ENCODE measurements at regions not wholly inside any gene's neighbourhood (a gene's known extent, or its start where the extent isn't known, plus 50 kb on each side); places are given as distances from the start of the nearest gene placed in this dataset.

GRCh38 chr6:134712311-134712710 lies 237.6 kb downstream of the ALDH8A1 start:
- DNase-seq = no peak
- H3K36me3 ChIP-seq (ENCODE audit: low read depth, missing control alignments) = no peaks in the 10 kb centered on the region
- H3K4me3 ChIP-seq = no peak overlapping the region
- no peaks in the 10 kb centered on the region for H3K9me3 ChIP-seq
- TF ChIP-seq POLR2A (IDR thresholded peaks at IDR 0.05) (no peak), CTCF (IDR thresholded peaks at IDR 0.05) (no peak)
- no peaks in the 10 kb centered on the region for H3K4me1 ChIP-seq
- intact Hi-C loops (cut with DNase I; ENCODE audit: low total_unique reads) = no loop called here
- no peak overlapping the region for H3K27ac ChIP-seq
- H3K27me3 ChIP-seq = no peaks in the 10 kb centered on the region

GRCh38 chr6:134708079-134708478 lies 241.8 kb downstream of the ALDH8A1 start:
- no peak for TF ChIP-seq CTCF (IDR thresholded peaks at IDR 0.05)
- Histone ChIP-seq H3K4me1 (peaks cover 5% of the 10 kb centered on the region), H3K27ac (no peak overlapping the region), H3K9me3 (no peaks in the 10 kb centered on the region), H3K4me3 (no peak overlapping the region), H3K36me3 (ENCODE audit: low read depth, missing control alignments) (no peaks in the 10 kb centered on the region), H3K27me3 (no peaks in the 10 kb centered on the region)
- WGBS, 2 donors = 81 to 82% methylated on average over 1 of the region's 1 CpG
- intact Hi-C loops (cut with DNase I; ENCODE audit: low total_unique reads) = no loop called here
- no peak for DNase-seq

- H3K9me3 ChIP-seq = no peaks in the 10 kb centered on the region
- no peaks in the 10 kb centered on the region for H3K36me3 ChIP-seq (ENCODE audit: low read depth, missing control alignments)
- H3K4me3 ChIP-seq = no peak overlapping the region
- intact Hi-C loops (cut with DNase I; ENCODE audit: low total_unique reads) = no loop called here
- no peaks in the 10 kb centered on the region for H3K27me3 ChIP-seq
- no peak for TF ChIP-seq POLR2A (IDR thresholded peaks at IDR 0.05)
- no peak for TF ChIP-seq CTCF (IDR thresholded peaks at IDR 0.05)
- no peak overlapping the region for H3K27ac ChIP-seq
- DNase-seq = no peak
- peaks cover 5% of the 10 kb centered on the region for H3K4me1 ChIP-seq
- WGBS, 2 donors = 66 to 75% methylated on average over 5 of the region's 5 CpGs
Measured at GRCh38 chr6:134707342-134708031, 242.4 kb downstream of the ALDH8A1 start.

- peaks cover 5% of the 10 kb centered on the region for H3K4me1 ChIP-seq
- no peak for DNase-seq
- intact Hi-C loops (cut with DNase I; ENCODE audit: low total_unique reads) = no loop called here
- 34 to 50% methylated on average over 2 of the region's 2 CpGs for whole genome bisulfite sequencing, 2 donors
- TF ChIP-seq CTCF (IDR thresholded peaks at IDR 0.05) (no peak), POLR2A (IDR thresholded peaks at IDR 0.05) (no peak)
- no peak overlapping the region for H3K27ac ChIP-seq
- no peaks in the 10 kb centered on the region for H3K36me3 ChIP-seq (ENCODE audit: low read depth, missing control alignments)
- no peaks in the 10 kb centered on the region for H3K27me3 ChIP-seq
- H3K9me3 ChIP-seq = no peaks in the 10 kb centered on the region
- H3K4me3 ChIP-seq = no peak overlapping the region
Measured at GRCh38 chr6:134706806-134707205, 243.1 kb downstream of the ALDH8A1 start.

- Histone ChIP-seq H3K36me3 (ENCODE audit: low read depth, missing control alignments) (no peaks in the 10 kb centered on the region), H3K27ac (no peak overlapping the region), H3K4me3 (no peak overlapping the region), H3K27me3 (no peaks in the 10 kb centered on the region), H3K9me3 (no peaks in the 10 kb centered on the region), H3K4me1 (peaks cover 5% of the 10 kb centered on the region)
- WGBS, 2 donors = 65 to 67% methylated on average over 3 of the region's 3 CpGs
- DNase-seq = no peak
- TF ChIP-seq CTCF (IDR thresholded peaks at IDR 0.05) = no peak
- no peak for TF ChIP-seq POLR2A (IDR thresholded peaks at IDR 0.05)
- intact Hi-C loops (cut with DNase I; ENCODE audit: low total_unique reads) = no loop called here
Measured at GRCh38 chr6:134706153-134706552, 243.7 kb downstream of the ALDH8A1 start.
